HuH-7 (cell line): ENCODE measurements at regions not wholly inside any gene's neighbourhood (a gene's known extent, or its start where the extent isn't known, plus 50 kb on each side); places are given as distances from the start of the nearest gene placed in this dataset.
"Not testable (repeated sequence)": the region's sequence is repeated elsewhere in the genome, so short reads cannot be mapped to it uniquely, and the experiment has no call there.

Experiments used
- DNase-seq: peaks from one replicate; pipeline ENCODE4 v3.0.0; 2011; ENCODE audit warnings: low spot score

DNA sequence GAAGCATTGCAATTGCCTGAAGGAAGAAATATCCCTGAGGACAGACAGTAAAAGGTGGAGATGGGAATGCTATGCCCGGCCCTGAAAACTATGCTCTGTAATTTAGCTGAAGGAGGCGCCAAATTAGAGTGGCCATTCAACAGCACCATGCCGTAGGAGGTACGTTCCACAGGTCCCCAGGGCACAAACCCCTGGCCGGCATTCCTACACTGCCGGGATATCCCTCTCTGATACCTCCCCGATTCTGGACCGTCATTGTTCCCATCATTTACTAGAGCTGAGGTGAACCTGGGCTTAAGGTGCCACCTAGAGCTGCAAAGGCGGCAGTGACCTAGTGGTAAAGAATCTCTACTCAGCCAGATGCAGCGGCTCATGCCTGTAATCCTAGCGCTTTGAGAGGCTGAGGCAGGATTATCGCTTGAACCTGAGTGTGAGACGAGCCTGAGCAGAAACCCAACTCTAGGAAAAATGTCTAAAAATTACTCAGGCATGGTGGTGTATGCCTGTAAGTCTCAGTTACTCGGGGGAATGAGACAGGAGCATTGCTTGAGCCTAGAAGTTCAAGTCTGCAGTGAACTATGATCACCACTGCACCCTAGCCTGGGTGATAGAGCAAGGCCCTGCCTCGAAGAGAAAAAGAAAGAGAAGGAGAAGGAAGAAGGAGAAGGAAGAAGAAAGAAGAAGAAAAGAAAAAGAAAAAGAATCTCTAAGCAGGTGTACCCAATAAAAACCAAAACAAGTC, 53.0 kb upstream of the TNKS2 start:
- DNase-seq = peak; percentile 18

DNA sequence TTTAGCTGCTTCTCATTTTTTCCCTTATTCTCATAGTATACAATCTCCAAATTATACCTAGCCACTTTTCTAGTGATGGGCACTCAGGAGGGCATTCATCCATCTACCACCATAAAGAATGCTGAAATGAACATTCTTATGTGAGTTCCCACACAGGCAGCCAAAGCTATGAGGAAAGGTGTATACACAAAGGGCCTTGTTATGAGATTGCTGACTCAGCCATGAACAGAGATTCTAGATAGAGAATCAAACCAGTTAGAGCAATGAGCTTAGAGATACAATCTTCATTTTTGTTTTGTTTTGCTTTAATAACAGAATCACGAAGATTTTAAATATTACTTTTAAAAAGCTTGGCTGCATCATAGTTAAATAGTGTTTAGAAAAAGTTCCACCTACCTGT, 54.8 kb upstream of the TNKS2 start:
- no peak for DNase-seq

DNA sequence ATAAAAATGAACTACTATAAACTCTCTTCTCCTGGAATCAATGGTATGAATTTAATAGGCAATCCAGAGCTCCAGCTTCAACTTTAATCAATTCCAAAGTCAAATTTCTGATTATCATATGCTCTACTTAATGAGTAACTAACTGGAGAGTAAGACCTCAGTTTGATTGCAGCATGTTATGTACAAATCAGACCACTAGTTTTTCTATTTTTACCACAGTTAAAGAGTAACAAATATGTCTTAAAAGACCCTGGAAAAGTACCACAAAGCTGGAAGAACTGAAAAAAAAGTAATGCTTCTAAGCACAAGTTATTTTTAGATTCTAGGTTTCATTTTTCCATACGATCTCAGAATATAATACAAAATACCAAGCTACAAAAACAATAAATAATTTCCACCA, 56.0 kb upstream of the TNKS2 start:
- no peak for DNase-seq

DNA sequence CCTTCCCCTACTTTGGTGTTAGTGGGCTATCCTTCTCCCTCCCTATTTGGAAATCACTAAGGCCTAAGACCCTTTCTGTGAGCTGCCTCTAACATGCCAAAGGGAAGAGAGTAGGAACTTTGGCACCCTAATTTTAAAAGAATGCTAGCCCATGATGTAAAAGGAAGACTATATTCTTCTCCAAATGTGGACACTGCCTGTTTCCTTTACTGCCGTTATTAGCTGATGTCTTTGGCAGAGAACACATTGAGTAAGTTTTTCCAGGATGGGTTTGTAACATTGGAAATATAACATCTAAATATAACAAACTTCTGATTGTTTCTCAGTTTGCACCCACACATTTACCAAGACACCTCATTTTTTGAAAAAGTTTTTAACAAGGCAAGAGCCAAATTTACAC, 56.9 kb upstream of the TNKS2 start:
- DNase-seq = no peak

DNA sequence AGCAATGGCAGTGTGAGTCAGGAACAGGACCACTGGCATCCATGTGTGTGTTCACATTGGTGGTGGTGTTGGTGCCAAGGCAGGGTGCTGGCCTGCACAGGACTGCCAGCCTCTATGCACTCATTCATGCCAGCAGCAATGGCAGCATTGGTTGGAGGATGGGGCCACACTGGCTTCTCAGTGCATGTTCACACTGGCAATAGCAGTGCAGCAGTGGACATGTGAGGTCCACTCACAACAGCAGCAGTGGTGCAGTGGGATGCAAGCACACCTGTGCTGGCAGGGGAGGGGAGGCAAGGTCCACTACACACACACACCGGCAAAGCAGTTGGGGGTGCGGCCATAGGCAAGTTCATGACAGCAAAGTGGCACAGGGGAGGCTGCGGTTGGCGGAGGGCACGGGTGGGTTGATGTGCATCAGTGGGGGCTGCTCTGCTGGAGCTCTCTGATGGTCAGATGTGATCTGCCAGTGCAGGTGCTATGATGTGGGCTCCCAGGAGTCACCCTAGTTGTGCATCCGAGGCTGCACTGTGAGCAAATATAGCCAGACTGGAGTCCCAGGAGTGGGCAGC, 57.8 kb upstream of the TNKS2 start:
- no peak for DNase-seq

DNA sequence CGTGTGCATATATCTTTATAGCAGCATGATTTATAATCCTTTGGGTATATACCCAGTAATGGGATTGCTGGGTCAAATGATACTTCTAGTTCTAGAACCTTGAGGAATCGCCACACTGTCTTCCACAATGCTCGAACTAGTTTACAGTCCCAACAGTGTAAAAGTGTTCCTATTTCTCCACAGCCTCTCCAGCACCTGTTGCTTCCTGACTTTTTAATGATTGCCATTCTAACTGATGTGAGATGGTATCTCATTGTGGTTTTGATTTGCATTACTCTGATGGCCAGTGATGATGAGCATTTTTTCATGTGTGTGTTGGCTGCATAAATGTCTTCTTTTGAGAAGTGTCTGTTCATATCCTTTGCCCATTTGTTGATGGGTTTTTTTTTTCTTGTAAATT, 66.0 kb upstream of the TNKS2 start:
- DNase-seq = not testable (repeated sequence)

DNA sequence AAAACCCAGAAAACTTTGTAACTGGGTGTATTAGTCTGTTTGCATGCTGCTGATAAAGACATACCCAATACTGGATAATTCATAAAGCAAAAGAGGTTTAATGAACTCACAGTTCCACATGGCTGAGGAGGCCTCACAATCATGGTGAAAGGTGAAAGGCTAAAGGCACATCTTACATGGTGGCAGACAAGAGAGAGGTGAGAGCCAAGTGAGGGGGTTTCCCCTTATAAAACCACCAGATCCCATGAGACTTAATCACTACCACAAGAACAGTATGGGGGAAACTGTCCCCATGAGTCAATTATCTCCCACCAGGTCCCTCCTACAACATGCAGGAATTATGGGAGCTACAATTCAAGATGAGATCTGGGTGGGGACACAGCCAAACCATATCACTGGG, 68.9 kb upstream of the TNKS2 start:
- DNase-seq = not testable (repeated sequence)

DNA sequence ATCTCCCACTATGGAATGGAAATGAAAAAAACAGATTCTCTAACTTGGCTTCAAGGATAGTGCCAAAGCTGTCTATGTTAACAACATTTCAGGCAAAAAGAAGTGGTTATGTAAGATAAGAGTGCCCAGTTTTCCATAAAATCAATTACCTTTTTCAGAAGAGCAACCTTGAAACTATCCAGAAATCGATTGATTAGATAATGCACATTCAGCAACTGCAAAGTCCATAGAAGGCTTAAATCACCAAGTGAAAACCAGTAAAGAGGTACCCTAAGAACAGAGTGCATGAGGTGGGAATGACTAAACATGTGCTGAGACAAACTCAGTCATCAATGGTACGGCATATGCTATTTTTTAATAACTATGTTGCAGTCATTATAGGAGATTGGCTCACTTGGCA, 71.9 kb upstream of the TNKS2 start:
- no peak for DNase-seq

DNA sequence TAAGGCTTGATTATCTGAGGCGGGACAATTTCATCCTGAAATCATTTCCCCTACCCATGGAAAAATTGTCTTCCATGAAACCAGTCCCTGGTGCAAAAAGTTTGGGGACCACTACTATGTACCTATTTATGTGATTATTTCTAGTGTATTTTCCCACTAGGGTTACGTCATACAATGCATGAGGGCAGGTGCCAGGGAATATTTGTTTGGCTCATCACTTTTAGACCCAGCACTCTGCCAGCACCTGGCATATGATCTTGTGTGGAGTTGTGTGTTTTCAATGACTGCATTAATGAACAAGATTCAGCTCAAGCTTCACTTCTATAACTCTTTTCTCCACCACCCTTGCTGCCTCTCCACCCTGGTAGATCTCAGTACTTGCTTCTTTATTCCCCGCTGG, 73.3 kb upstream of the TNKS2 start:
- DNase-seq = no peak

DNA sequence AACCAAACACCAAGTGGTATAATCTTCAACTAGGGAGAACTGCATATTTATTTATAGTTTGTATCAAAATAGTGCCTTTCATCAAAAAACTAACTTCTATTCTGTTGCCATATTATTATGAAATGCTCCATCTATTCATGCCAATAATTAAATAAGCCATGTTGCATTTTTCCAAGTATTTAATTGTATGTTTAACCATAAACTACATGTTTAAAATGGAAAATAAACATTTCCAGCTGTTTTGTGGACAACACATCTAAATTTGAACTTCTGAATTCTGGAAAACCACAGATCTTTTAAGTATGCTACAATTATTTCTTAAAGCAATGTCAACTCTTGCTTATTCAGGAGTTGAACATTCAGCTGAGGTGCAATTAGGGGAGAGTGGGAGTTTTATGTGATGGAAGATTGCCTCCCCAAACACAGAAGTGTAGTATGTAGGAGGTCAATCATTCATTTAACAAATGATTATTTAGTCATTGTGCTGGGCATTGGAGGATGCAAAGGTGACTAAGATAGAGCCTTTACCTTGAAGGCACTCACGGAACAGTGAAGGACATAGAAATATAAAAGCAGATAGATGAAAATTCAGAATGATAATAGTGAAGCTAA, 80.7 kb upstream of the PPP1R3C start:
- DNase-seq = no peak

DNA sequence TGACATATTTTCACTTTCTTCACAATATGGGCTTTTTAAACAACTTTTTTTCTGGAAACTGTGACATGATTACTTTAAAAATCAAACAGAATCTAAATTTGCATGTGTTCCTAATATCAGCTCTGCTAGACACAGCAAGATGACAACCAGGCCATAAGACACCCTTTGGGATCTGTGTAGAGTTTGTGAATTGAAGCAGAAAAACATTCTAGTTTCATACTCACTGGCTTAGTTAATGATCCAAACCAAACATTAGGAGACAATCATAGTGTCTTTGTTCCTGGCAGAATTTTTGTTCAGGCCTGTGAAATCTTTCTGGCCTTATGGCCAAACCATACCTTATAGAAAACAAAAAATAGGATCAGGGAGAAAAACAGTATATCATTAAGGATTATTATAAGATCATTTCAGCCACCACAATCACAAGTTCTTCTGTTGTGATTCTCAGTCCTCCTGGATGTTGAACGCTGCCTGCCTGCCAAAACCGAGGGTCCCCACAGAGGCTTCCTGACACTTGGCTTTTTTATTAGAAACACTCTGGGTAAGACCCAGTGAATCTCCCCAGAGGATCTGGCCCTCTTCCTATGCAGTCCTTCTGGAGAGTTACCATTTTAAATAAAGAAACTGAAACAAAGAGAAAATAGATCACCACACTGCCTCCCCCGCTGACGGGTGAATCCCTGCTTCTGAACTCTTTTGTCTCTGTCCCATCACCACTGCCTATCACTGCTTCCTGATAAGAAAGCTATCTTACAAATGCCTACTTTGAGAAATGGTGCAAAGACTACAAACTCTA, 79.2 kb upstream of the PPP1R3C start:
- no peak for DNase-seq

DNA sequence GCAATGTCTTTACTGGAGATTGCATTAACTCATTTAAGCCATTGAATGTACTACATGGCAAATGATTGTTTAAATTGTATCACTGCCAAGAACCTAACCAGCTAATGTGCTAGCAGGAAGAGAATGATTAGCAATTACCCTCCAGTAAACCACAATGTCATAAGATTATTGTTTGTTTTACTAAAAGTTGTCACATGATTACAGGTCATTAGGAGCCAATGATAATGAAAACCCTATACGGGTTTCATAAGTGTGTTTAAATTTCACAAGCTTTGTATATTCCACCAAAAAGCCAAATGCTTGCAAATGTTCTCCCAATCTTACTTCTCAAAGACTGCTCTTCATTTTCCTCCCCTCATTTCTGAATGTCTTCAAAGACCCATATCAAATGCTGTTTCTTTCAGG, 76.5 kb upstream of the PPP1R3C start:
- no peak for DNase-seq

DNA sequence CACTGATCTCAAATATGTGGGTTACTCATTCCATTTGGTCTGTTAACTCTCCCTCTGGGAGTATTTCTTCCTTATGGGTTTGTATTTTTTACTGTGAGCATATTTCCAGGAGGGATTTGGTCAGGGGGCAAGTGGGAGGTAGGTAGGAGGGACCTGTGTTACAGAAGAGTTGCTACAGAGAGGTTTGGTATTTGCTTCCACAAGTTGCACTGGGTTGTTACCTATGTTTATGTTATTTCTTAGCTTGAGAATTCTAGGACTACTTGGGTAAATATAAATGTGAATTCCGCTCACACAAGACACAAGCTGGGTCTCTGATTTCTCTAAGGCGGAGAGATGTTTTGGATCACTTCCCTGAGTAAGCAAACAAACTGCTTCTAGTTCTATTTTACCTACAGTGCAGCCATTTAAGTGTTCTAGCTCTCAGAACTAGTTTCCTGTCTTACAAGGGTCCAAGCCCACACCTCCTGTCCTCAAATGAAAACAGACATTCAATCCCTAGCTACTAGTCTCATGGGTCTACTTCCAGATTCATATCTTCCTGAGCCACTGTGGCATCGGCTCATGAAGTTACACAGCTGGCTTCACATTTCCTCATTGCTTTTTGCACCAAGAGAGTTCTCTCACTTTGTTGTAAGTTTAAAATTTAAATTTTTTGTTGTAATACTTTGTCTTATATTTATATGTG, 75.4 kb upstream of the PPP1R3C start:
- DNase-seq = no peak

DNA sequence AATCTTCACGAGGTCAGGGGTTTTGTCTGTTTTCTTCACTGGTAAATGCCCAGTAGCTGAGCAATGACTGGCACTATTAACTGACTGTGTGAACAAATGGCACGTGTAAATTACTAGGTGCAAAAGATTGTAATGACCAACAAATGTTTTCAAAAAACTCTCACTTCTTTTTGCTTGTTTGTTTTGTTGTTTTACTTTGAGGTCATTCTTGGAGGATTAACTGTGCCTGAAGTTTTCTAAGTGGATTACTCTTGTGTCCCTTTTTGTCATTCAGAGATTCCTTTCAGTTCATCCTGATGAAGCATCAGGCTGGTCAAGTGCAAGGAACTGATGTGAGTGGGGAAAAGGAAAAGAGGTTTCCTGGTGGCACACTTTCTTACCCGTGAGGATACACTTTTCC, 74.4 kb upstream of the PPP1R3C start:
- DNase-seq = no peak

DNA sequence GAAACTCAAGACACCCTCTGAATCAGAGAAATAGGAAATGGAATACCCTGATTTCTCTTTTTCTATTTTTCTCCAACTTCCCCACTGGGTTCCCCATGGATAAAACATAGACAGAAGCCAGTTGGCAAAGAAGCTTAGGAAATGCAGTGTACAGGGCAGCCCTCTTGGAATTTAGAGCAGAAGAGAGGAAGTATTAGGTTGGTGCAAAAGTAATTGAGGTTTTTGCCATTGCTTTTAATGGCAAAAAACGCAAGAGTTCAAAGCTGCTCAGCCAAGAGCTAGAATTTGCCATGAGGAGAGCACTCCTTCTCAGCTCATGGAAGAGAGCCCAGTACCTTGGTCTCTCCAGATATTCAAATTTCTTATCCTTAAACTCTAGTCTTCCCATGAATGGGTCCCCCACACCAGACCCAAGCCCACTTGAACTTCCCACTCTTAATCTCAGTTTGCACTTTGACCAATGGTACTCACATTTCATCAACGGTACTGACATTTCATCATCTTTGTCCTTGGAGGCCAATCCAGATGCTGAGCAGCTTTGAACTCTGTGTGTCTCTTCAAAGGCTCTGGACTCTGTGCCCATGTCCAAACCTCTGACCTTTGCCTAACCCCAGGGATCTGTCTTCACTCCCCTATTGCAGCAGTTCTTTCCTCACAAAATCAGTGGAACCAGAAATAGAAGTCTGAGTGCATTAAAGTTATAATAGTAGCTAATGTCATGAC, 73.2 kb upstream of the PPP1R3C start:
- no peak for DNase-seq

DNA sequence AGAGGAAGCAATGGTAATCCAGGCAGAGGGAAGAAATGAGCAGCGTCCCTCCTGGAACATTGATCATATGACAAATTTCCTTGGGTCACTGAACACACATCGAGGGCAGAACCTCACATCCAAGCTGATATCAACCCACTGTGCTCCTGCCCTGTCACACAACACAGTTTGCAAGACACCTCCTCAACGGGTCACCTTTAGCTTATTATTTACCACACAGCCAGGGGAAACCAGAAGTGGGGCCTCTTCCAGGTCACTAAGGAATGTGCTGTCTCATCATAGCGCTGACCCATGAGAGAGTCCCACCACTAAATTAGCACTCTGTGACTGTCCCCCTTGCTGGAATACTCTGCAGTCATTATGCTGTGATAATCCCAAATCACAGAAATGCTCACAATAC, 69.7 kb upstream of the PPP1R3C start:
- no peak for DNase-seq

DNA sequence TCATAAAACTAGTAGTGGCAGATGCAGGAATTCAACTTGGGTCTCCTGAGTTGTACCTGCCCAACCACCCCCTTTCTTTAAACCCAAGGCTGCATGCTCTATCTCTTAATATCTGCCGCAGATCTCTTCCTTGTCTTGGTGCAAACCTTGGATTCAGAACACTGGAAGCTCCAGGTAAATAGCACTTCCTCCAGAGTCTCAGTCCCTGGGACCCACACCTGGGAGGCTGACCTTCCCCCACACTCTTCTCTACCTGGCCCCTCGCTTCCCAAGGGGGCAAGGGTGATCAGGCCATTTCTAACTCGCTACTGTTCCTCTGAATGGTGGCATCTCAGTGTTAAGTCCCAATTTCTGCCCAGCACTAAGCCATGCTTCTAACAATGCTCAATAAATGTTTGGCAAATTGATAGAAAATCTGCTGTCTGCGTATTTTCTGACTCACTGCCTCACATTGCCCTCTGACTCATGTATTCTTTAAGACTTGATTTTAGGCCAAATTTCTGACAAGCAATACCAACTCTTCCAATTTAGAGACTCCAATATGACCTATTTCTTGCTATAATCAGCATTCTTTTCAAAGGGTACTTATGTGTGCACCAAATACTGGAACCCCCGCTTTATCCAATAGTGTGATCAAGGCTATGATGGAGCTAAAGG, 68.0 kb upstream of the PPP1R3C start:
- DNase-seq = no peak

DNA sequence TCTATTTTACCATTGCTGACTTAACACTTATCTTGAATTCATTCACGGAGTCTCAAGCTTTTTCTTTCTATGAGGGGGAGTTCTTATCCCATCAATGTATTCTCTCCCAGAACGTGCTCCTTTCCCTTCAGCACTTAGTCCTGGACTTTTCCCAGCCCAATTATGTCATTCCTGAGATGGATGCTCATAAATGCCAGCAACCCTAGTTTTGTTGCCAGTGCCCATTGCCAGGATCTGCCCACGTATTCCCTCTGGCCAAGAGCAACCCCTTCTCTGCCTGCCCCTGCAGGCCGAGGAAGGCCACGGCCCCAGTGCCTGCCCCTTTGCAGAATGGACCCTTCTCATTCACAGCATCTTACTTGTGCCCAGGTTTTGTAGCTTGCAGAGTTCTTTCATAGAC, 67.4 kb upstream of the PPP1R3C start:
- no peak for DNase-seq

DNA sequence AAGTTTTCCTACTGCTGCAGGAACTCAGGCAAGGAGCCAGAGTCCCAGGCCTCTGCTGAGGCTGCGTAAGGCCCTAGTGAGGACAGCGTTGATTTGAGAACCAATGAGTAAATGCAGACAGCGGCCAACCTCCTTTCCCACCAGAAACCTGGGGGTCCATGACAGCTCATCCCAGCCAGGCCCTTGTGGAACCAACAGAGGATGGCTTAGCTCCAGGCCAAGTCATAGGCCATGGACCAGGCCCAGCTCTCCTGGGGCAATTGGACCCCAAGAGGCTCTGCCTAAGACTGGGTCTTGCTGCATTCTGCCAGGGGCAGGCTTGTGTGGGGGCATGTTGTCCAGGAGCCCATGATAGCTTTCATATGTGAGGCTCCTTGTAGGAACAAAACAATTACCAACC, 65.4 kb upstream of the PPP1R3C start:
- no peak for DNase-seq

DNA sequence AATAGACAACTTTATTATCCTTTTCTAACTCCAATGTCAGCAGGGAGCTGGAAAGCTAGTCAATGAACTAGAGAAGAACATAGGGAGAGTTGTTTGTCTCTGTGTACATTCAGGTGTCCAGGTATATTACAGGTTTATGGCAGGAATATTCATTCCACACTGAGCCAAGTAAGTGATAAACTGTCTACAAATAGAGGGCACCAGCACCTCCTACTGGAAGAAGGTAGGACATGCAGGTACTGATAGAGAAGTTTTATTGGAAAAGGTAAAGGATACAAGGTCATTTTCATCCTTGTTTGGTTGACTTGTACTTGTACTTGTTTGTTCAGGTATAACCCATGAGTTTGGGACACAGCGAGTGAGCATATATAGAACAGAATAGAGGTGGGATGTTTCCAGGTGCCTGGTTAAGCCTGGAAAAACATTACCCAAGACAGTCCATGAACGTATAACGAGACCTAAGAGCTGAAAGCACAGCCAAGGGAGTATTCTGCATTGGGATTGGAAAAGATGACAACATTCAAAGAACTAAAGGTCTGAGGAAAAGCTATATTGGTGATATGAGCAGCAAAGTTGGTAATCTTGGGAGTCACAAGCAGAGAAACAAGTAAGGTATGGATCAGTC, 61.4 kb upstream of the PPP1R3C start:
- no peak for DNase-seq

DNA sequence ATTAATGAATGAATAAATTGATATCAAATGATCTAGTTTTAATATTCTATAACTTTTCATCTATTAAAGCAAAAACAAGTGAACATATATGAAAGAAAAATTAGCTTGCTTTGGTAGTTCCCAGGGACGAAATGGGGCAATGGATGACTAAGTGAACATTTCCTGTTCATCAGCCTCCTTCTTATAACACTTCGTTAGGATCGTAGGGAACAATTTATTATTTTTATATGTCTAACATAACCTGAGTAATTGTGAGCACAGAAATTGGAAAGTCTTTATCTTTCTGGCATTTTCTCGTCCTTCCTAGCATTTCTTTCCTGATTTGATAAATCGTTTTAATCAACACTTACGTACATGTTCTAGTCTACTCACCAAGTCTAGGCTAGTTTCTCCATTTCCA, 59.1 kb upstream of the PPP1R3C start:
- no peak for DNase-seq
